Stimulated activated CD8-positive, alpha-beta memory T cell treated with anti-CD3 and anti-CD28 coated beads, Interleukin-7, amount 100 ng/mL, for 4 hours (primary cell): ENCODE measurements at regions not wholly inside any gene's neighbourhood (a gene's known extent, or its start where the extent isn't known, plus 50 kb on each side); places are given as distances from the start of the nearest gene placed in this dataset.
"Not testable (repeated sequence)": the region's sequence is repeated elsewhere in the genome, so short reads cannot be mapped to it uniquely, and the experiment has no call there.

ENCODE experiments used
- DNase-seq, 2 donors: peaks; one replicate each; pipeline ENCODE4 v3.0.0-alpha.2; 2020; ENCODE audit warnings: low read depth in 2 of 2

GRCh38 chrX:51151734-51152133, 180.9 kb upstream of the NUDT10 start:
- DNase-seq = no peak

GRCh38 chrX:51155157-51155556, 177.5 kb upstream of the NUDT10 start:
- no peak for DNase-seq

- no peak for DNase-seq
Measured at GRCh38 chrX:51155566-51155965, 177.1 kb upstream of the NUDT10 start.

GRCh38 chrX:51158231-51158630, 174.4 kb upstream of the NUDT10 start:
- no peak for DNase-seq

- not testable (repeated sequence) for DNase-seq
Measured at GRCh38 chrX:51159378-51159777, 173.2 kb upstream of the NUDT10 start.

GRCh38 chrX:51163730-51164129, 168.9 kb upstream of the NUDT10 start:
- no peak for DNase-seq

GRCh38 chrX:51178356-51178900, 154.2 kb upstream of the NUDT10 start:
- DNase-seq = not testable (repeated sequence)

GRCh38 chrX:51179805-51180204, 152.8 kb upstream of the NUDT10 start:
- DNase-seq = not testable (repeated sequence)

- DNase-seq = no peak
Measured at GRCh38 chrX:51182545-51182944, 150.1 kb upstream of the NUDT10 start.

- no peak for DNase-seq
Measured at GRCh38 chrX:51192104-51192503, 140.5 kb upstream of the NUDT10 start.

- DNase-seq = no peak
Measured at GRCh38 chrX:51215266-51215665, 117.4 kb upstream of the NUDT10 start.

GRCh38 chrX:51215856-51216255, 116.8 kb upstream of the NUDT10 start:
- DNase-seq = no peak

GRCh38 chrX:51242212-51242611, 90.4 kb upstream of the NUDT10 start:
- DNase-seq = no peak

GRCh38 chrX:51257490-51257889, 75.1 kb upstream of the NUDT10 start:
- no peak for DNase-seq

GRCh38 chrX:51262271-51262670, 70.4 kb upstream of the NUDT10 start:
- not testable (repeated sequence) for DNase-seq

- no peak for DNase-seq
Measured at GRCh38 chrX:51272638-51273037, 60.0 kb upstream of the NUDT10 start.

GRCh38 chrX:51281758-51282318, 50.8 kb upstream of the NUDT10 start:
- DNase-seq = no peak
